ENCODE measurements at regions not wholly inside any gene's neighbourhood (a gene's known extent, or its start where the extent isn't known, plus 50 kb on each side); places are given as distances from the start of the nearest gene placed in this dataset.
"Not testable (repeated sequence)": the region's sequence is repeated elsewhere in the genome, so short reads cannot be mapped to it uniquely, and the experiment has no call there.

- TF ChIP-seq POLR2AphosphoS5 (IDR thresholded peaks at IDR 0.05; ENCODE audit: low read depth, low read length); SRF (IDR thresholded peaks at IDR 0.05; ENCODE audit: low read depth); ZBTB33 (IDR thresholded peaks at IDR 0.05; ENCODE audit: extremely low read depth, insufficient replicate concordance, low read length); REST (IDR thresholded peaks at IDR 0.05; ENCODE audit: low read depth); EZH2 (IDR thresholded peaks at IDR 0.05); EGR1 (IDR thresholded peaks at IDR 0.05; ENCODE audit: low read depth); CTCF (IDR thresholded peaks at IDR 0.05 in 2 of 3, conservative IDR thresholded peaks at IDR 0.05 in 1 of 3; ENCODE audit: borderline replicate concordance in 1 of 3, insufficient read depth in 1 of 3, low read depth in 2 of 3, low read length in 2 of 3); POLR2A (IDR thresholded peaks at IDR 0.05; ENCODE audit: borderline replicate concordance, extremely low read depth, insufficient read depth, insufficient read length); TCF7L2 (IDR thresholded peaks at IDR 0.05; ENCODE audit: borderline replicate concordance, extremely low read depth, insufficient read depth, insufficient read length); MAX (IDR thresholded peaks at IDR 0.05); ZNF274 (IDR thresholded peaks at IDR 0.05; ENCODE audit: low read depth, low read length); JUND (IDR thresholded peaks at IDR 0.05); CEBPB (IDR thresholded peaks at IDR 0.05; ENCODE audit: low read depth): not testable (repeated sequence)
These were observed 288.2 kb downstream of the RASEF start for GRCh38 chr9:82774707-82775231.
